Ishikawa (cell line): ENCODE measurements at regions not wholly inside any gene's neighbourhood (a gene's known extent, or its start where the extent isn't known, plus 50 kb on each side); places are given as distances from the start of the nearest gene placed in this dataset.

Experiments
- CEBPB ChIP-seq: IDR thresholded peaks from 2 replicates; pipeline ENCODE4 v1.6.1; 2012
- CREB1 ChIP-seq: IDR thresholded peaks from 2 replicates; pipeline ENCODE4 v1.6.1; 2012; ENCODE audit warnings: low read depth
- EGR1 ChIP-seq: IDR thresholded peaks from 2 replicates; pipeline ENCODE4 v1.6.1; 2012
- EP300 ChIP-seq: IDR thresholded peaks from 2 replicates; pipeline ENCODE4 v1.6.1; 2012; ENCODE audit warnings: borderline replicate concordance
- FOXM1 ChIP-seq: IDR thresholded peaks from 2 replicates; pipeline ENCODE4 v1.6.1; 2012; ENCODE audit warnings: low read depth, borderline replicate concordance
- MAX ChIP-seq: IDR thresholded peaks from 2 replicates; pipeline ENCODE4 v1.6.1; 2012
- NFIC ChIP-seq: IDR thresholded peaks from 2 replicates; pipeline ENCODE4 v1.6.1; 2012
- RAD21 ChIP-seq: IDR thresholded peaks from 2 replicates; pipeline ENCODE4 v1.6.1; 2012; ENCODE audit warnings: low read depth
- REST ChIP-seq: IDR thresholded peaks from 2 replicates; pipeline ENCODE4 v1.6.1; 2012; ENCODE audit warnings: low read depth, mild to moderate bottlenecking
- TAF1 ChIP-seq: IDR thresholded peaks from 2 replicates; pipeline ENCODE4 v1.6.1; 2012; ENCODE audit warnings: low read depth, mild to moderate bottlenecking
- TCF12 ChIP-seq: IDR thresholded peaks from 2 replicates; pipeline ENCODE4 v1.6.1; 2012; ENCODE audit warnings: low read depth
- TEAD4 ChIP-seq: IDR thresholded peaks from 2 replicates; pipeline ENCODE4 v1.6.1; 2012
- YY1 ChIP-seq: IDR thresholded peaks from 2 replicates; pipeline ENCODE4 v1.6.1; 2012; ENCODE audit warnings: low read depth
- ZBTB7A ChIP-seq: IDR thresholded peaks from 2 replicates; pipeline ENCODE4 v1.6.1; 2012; ENCODE audit warnings: low read depth
- TF ChIP-seq, protein P1 (sequence below): IDR thresholded peaks from 2 replicates; pipeline ENCODE4 v1.6.1; 2012

DNA sequence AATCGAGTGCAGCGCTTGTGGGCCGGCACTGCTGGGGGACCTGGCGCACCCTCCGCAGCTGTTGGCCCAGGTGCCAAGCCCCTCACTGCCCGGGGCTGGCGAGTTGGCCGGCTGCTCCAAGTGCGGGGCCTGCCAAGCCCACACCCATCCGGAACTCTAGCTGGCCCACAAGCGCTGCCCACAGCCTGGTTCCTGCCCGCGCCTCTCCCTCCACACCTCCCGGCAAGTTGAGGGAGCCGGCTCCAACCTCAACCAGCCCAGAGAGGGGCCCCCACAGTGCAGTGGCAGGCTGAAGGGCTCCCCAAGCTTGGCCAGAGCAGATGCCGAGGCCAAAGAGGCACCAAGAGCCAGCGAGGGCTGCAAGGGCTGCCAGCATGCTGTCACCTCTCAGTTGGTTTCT lies 73.4 kb downstream of the PLXNA1 start:
- TF ChIP-seq NFIC (no peak), TCF12 (no peak), REST (no peak), EP300 (no peak), EGR1 (no peak), YY1 (no peak), TAF1 (no peak), CREB1 (no peak), TEAD4 (no peak), CEBPB (no peak), FOXM1 (no peak), MAX (no peak), ZBTB7A (no peak), RAD21 (no peak)
- TF ChIP-seq, protein P1, sequence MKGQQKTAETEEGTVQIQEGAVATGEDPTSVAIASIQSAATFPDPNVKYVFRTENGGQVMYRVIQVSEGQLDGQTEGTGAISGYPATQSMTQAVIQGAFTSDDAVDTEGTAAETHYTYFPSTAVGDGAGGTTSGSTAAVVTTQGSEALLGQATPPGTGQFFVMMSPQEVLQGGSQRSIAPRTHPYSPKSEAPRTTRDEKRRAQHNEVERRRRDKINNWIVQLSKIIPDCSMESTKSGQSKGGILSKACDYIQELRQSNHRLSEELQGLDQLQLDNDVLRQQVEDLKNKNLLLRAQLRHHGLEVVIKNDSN, result no peak

DNA sequence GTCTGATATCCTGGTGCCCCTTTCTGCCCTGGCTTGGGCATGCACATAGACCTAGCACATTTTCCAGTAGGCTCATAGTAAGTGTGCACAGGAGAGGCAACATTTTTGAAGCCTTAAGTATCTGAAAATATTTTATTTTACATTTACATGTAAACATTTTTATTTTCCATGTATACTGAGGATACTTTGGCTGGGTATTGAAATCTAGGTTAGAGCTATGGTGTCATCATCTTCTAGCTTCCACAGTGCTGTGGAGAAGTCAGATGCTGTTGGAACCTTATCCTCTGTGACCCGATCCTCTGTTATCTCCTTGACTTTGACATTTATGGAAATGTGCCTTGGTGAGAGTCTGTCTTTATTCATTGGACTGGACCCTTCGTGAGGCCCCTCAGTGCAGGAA lies 74.1 kb downstream of the PLXNA1 start:
- TF ChIP-seq YY1 (no peak), RAD21 (no peak), CREB1 (no peak), EGR1 (no peak), REST (no peak), ZBTB7A (no peak), FOXM1 (no peak)
- TF ChIP-seq, protein P1, result no peak

DNA sequence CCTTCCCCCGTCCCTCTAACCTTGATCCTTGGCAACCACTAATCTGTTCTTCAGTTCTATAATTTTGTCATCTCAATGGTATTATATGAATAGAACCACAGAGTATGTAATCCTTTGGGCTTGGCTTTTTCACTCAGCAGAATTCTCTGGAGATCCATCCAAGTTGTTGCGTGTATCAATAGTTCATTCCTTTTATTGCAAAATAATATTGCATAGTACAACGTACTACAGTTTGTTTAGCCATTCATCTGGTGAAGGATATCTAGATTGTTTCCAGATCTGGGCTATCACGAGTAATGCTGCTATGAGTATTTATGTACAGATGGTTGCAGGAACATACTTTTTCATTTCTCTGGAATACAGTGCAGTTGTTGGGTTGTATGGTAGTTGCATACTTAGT lies 76.2 kb downstream of the PLXNA1 start:
- no peak for TF ChIP-seq NFIC
- TF ChIP-seq EP300, result no peak
- TF ChIP-seq RAD21, result no peak
- no peak for TF ChIP-seq ZBTB7A
- TF ChIP-seq TAF1, result no peak
- TF ChIP-seq CEBPB, result no peak
- no peak for TF ChIP-seq FOXM1
- TF ChIP-seq, protein P1, result no peak
- no peak for TF ChIP-seq TEAD4
- TF ChIP-seq REST, result no peak
- no peak for TF ChIP-seq MAX
- TF ChIP-seq YY1, result no peak
- TF ChIP-seq EGR1, result no peak
- TF ChIP-seq CREB1, result no peak
- no peak for TF ChIP-seq TCF12

- TF ChIP-seq MAX (no peak), CREB1 (no peak), RAD21 (no peak), CEBPB (no peak), NFIC (no peak), EGR1 (no peak), REST (no peak), ZBTB7A (no peak)
- TF ChIP-seq, protein P1, result no peak
These were observed 78.7 kb downstream of the PLXNA1 start for GRCh38 chr3:127061641-127062040.
